ENCODE measurements at regions not wholly inside any gene's neighbourhood (a gene's known extent, or its start where the extent isn't known, plus 50 kb on each side); places are given as distances from the start of the nearest gene placed in this dataset.
"Not testable (repeated sequence)": the region's sequence is repeated elsewhere in the genome, so short reads cannot be mapped to it uniquely, and the experiment has no call there.

GRCh38 chr14:22296088-22296487, 292.9 kb downstream of the DAD1 start:
- Histone ChIP-seq H3K27me3 (ENCODE audit: control insufficient read depth in 1 of 2, insufficient read depth in 2 of 2, low read length in 2 of 2) (no peaks in the 10 kb centered on the region), H3K9me3 (ENCODE audit: control insufficient read depth in 1 of 2, low read length in 2 of 2) (no peaks in the 10 kb centered on the region), H3K4me3 (ENCODE audit: low read depth in 1 of 2, low read length in 2 of 2) (no peak overlapping the region), H3K27ac (ENCODE audit: low read depth, low read length) (no peak overlapping the region), H3K36me3 (ENCODE audit: control insufficient read depth in 1 of 2, insufficient read depth in 2 of 2, low read length in 2 of 2) (no peaks in the 10 kb centered on the region), H3K9ac (ENCODE audit: low read depth in 1 of 2, low read length in 2 of 2) (no peak overlapping the region), H3K4me1 (ENCODE audit: control insufficient read depth in 1 of 2, insufficient read depth in 2 of 2, low read length in 2 of 2) (no peaks in the 10 kb centered on the region)

GRCh38 chr14:22291406-22291805, 297.6 kb downstream of the DAD1 start:
- no peaks in the 10 kb centered on the region for H3K4me1 ChIP-seq (ENCODE audit: control insufficient read depth in 1 of 2, insufficient read depth in 2 of 2, low read length in 2 of 2)
- no peaks in the 10 kb centered on the region for H3K9me3 ChIP-seq (ENCODE audit: control insufficient read depth in 1 of 2, low read length in 2 of 2)
- no peak overlapping the region for H3K27ac ChIP-seq (ENCODE audit: low read depth, low read length)
- H3K27me3 ChIP-seq (ENCODE audit: control insufficient read depth in 1 of 2, insufficient read depth in 2 of 2, low read length in 2 of 2) = no peaks in the 10 kb centered on the region
- H3K9ac ChIP-seq (ENCODE audit: low read depth in 1 of 2, low read length in 2 of 2) = no peak overlapping the region
- no peaks in the 10 kb centered on the region for H3K36me3 ChIP-seq (ENCODE audit: control insufficient read depth in 1 of 2, insufficient read depth in 2 of 2, low read length in 2 of 2)
- H3K4me3 ChIP-seq (ENCODE audit: low read depth in 1 of 2, low read length in 2 of 2) = no peak overlapping the region

GRCh38 chr14:22289570-22289969, 299.5 kb downstream of the DAD1 start:
- H3K27ac ChIP-seq (ENCODE audit: low read depth, low read length) = no peak overlapping the region
- no peak overlapping the region for H3K9ac ChIP-seq (ENCODE audit: low read depth in 1 of 2, low read length in 2 of 2)
- H3K36me3 ChIP-seq (ENCODE audit: control insufficient read depth in 1 of 2, insufficient read depth in 2 of 2, low read length in 2 of 2) = no peaks in the 10 kb centered on the region
- H3K4me3 ChIP-seq (ENCODE audit: low read depth in 1 of 2, low read length in 2 of 2) = no peak overlapping the region
- H3K4me1 ChIP-seq (ENCODE audit: control insufficient read depth in 1 of 2, insufficient read depth in 2 of 2, low read length in 2 of 2) = no peaks in the 10 kb centered on the region
- no peaks in the 10 kb centered on the region for H3K27me3 ChIP-seq (ENCODE audit: control insufficient read depth in 1 of 2, insufficient read depth in 2 of 2, low read length in 2 of 2)
- H3K9me3 ChIP-seq (ENCODE audit: control insufficient read depth in 1 of 2, low read length in 2 of 2) = no peaks in the 10 kb centered on the region

- Histone ChIP-seq H3K27ac (ENCODE audit: low read depth, low read length) (no peak overlapping the region), H3K4me3 (ENCODE audit: low read depth in 1 of 2, low read length in 2 of 2) (no peak overlapping the region), H3K9ac (ENCODE audit: low read depth in 1 of 2, low read length in 2 of 2) (no peak overlapping the region), H3K36me3 (ENCODE audit: control insufficient read depth in 1 of 2, insufficient read depth in 2 of 2, low read length in 2 of 2) (no peaks in the 10 kb centered on the region), H3K27me3 (ENCODE audit: control insufficient read depth in 1 of 2, insufficient read depth in 2 of 2, low read length in 2 of 2) (no peaks in the 10 kb centered on the region), H3K4me1 (ENCODE audit: control insufficient read depth in 1 of 2, insufficient read depth in 2 of 2, low read length in 2 of 2) (no peaks in the 10 kb centered on the region), H3K9me3 (ENCODE audit: control insufficient read depth in 1 of 2, low read length in 2 of 2) (no peaks in the 10 kb centered on the region)
These were observed 303.0 kb downstream of the DAD1 start for GRCh38 chr14:22285991-22286390.

GRCh38 chr14:22282949-22283348, 306.1 kb downstream of the DAD1 start:
- Histone ChIP-seq H3K9ac (ENCODE audit: low read depth in 1 of 2, low read length in 2 of 2) (no peak overlapping the region), H3K4me1 (ENCODE audit: control insufficient read depth in 1 of 2, insufficient read depth in 2 of 2, low read length in 2 of 2) (no peaks in the 10 kb centered on the region), H3K9me3 (ENCODE audit: control insufficient read depth in 1 of 2, low read length in 2 of 2) (no peaks in the 10 kb centered on the region), H3K4me3 (ENCODE audit: low read depth in 1 of 2, low read length in 2 of 2) (no peak overlapping the region), H3K27me3 (ENCODE audit: control insufficient read depth in 1 of 2, insufficient read depth in 2 of 2, low read length in 2 of 2) (no peaks in the 10 kb centered on the region), H3K27ac (ENCODE audit: low read depth, low read length) (no peak overlapping the region), H3K36me3 (ENCODE audit: control insufficient read depth in 1 of 2, insufficient read depth in 2 of 2, low read length in 2 of 2) (no peaks in the 10 kb centered on the region)

- H3K27me3 ChIP-seq (ENCODE audit: control insufficient read depth in 1 of 2, insufficient read depth in 2 of 2, low read length in 2 of 2) = no peaks in the 10 kb centered on the region
- no peak overlapping the region for H3K4me3 ChIP-seq (ENCODE audit: low read depth in 1 of 2, low read length in 2 of 2)
- H3K27ac ChIP-seq (ENCODE audit: low read depth, low read length) = no peak overlapping the region
- H3K4me1 ChIP-seq (ENCODE audit: control insufficient read depth in 1 of 2, insufficient read depth in 2 of 2, low read length in 2 of 2) = no peaks in the 10 kb centered on the region
- no peaks in the 10 kb centered on the region for H3K36me3 ChIP-seq (ENCODE audit: control insufficient read depth in 1 of 2, insufficient read depth in 2 of 2, low read length in 2 of 2)
- H3K9me3 ChIP-seq (ENCODE audit: control insufficient read depth in 1 of 2, low read length in 2 of 2) = no peaks in the 10 kb centered on the region
- H3K9ac ChIP-seq (ENCODE audit: low read depth in 1 of 2, low read length in 2 of 2) = no peak overlapping the region
These were observed 306.6 kb downstream of the DAD1 start for GRCh38 chr14:22282417-22282816.

GRCh38 chr14:22281447-22281874, 307.6 kb downstream of the DAD1 start:
- H3K9ac ChIP-seq (ENCODE audit: low read depth in 1 of 2, low read length in 2 of 2); H3K27me3 ChIP-seq (ENCODE audit: control insufficient read depth in 1 of 2, insufficient read depth in 2 of 2, low read length in 2 of 2); H3K4me1 ChIP-seq (ENCODE audit: control insufficient read depth in 1 of 2, insufficient read depth in 2 of 2, low read length in 2 of 2); H3K27ac ChIP-seq (ENCODE audit: low read depth, low read length); H3K4me3 ChIP-seq (ENCODE audit: low read depth in 1 of 2, low read length in 2 of 2); H3K36me3 ChIP-seq (ENCODE audit: control insufficient read depth in 1 of 2, insufficient read depth in 2 of 2, low read length in 2 of 2); H3K9me3 ChIP-seq (ENCODE audit: control insufficient read depth in 1 of 2, low read length in 2 of 2): not testable (repeated sequence)

GRCh38 chr14:22280497-22281316, 308.3 kb downstream of the DAD1 start:
- H3K9ac ChIP-seq (ENCODE audit: low read depth in 1 of 2, low read length in 2 of 2) = no peak overlapping the region
- H3K27ac ChIP-seq (ENCODE audit: low read depth, low read length) = no peak overlapping the region
- no peaks in the 10 kb centered on the region for H3K4me1 ChIP-seq (ENCODE audit: control insufficient read depth in 1 of 2, insufficient read depth in 2 of 2, low read length in 2 of 2)
- H3K4me3 ChIP-seq (ENCODE audit: low read depth in 1 of 2, low read length in 2 of 2) = no peak overlapping the region
- no peaks in the 10 kb centered on the region for H3K36me3 ChIP-seq (ENCODE audit: control insufficient read depth in 1 of 2, insufficient read depth in 2 of 2, low read length in 2 of 2)
- peaks cover 0 to 10% of the 10 kb centered on the region in 2 donors for H3K27me3 ChIP-seq (ENCODE audit: control insufficient read depth in 1 of 2, insufficient read depth in 2 of 2, low read length in 2 of 2)
- H3K9me3 ChIP-seq (ENCODE audit: control insufficient read depth in 1 of 2, low read length in 2 of 2) = no peaks in the 10 kb centered on the region

- peaks cover 0 to 10% of the 10 kb centered on the region in 2 donors for H3K27me3 ChIP-seq (ENCODE audit: control insufficient read depth in 1 of 2, insufficient read depth in 2 of 2, low read length in 2 of 2)
These were observed 311.9 kb downstream of the DAD1 start for GRCh38 chr14:22276913-22277816.

More at GRCh38 chr14:22276913-22277816, 311.9 kb downstream of the DAD1 start:
- H3K9me3 ChIP-seq (ENCODE audit: control insufficient read depth in 1 of 2, low read length in 2 of 2) = no peaks in the 10 kb centered on the region
- no peaks in the 10 kb centered on the region for H3K4me1 ChIP-seq (ENCODE audit: control insufficient read depth in 1 of 2, insufficient read depth in 2 of 2, low read length in 2 of 2)
- H3K27ac ChIP-seq (ENCODE audit: low read depth, low read length) = no peak overlapping the region
- no peaks in the 10 kb centered on the region for H3K36me3 ChIP-seq (ENCODE audit: control insufficient read depth in 1 of 2, insufficient read depth in 2 of 2, low read length in 2 of 2)
- H3K4me3 ChIP-seq (ENCODE audit: low read depth in 1 of 2, low read length in 2 of 2) = no peak overlapping the region
- no peak overlapping the region for H3K9ac ChIP-seq (ENCODE audit: low read depth in 1 of 2, low read length in 2 of 2)

All from duodenal mucosa (tissue), 2 donors.